DND-41 (cell line): ENCODE measurements at regions not wholly inside any gene's neighbourhood (a gene's known extent, or its start where the extent isn't known, plus 50 kb on each side); places are given as distances from the start of the nearest gene placed in this dataset.

ENCODE experiments used
- ATAC-seq: fragments of 200-7000 bp; cut with Tn5 transposase; 3 replicates; pipeline ENCODE4 v1.9.1; 2021; ENCODE audit warnings: low read depth; ENCODE audit not compliant: insufficient read depth
- DNase-seq: peaks from one replicate; pipeline ENCODE4 v3.0.0-alpha.2; 2020
- H2AFZ ChIP-seq: 2 replicates; pipeline ENCODE4 v1.6.0; 2012; ENCODE audit warnings: low read depth, low read length
- H3K27ac ChIP-seq: 2 replicates; pipeline ENCODE4 v1.5.1; 2012; ENCODE audit warnings: low read length, inconsistent platforms
- H3K27me3 ChIP-seq: fragments of 200-600 bp; sonication (generic); 2 replicates; pipeline ENCODE4 v1.6.0; 2012; ENCODE audit warnings: low read length, mild to moderate bottlenecking, inconsistent platforms; ENCODE audit not compliant: insufficient read depth, poor library complexity
- H3K36me3 ChIP-seq: 2 replicates; pipeline ENCODE4 v1.5.1; 2012; ENCODE audit warnings: low read length, inconsistent platforms; ENCODE audit not compliant: insufficient read depth
- H3K4me1 ChIP-seq: 2 replicates; pipeline ENCODE4 v1.5.1; 2012; ENCODE audit warnings: mild to moderate bottlenecking, low read length; ENCODE audit not compliant: insufficient read depth
- H3K4me2 ChIP-seq: 2 replicates; pipeline ENCODE4 v1.6.0; 2012; ENCODE audit warnings: mild to moderate bottlenecking, moderate library complexity, low read length, inconsistent platforms; ENCODE audit not compliant: insufficient read depth
- H3K4me3 ChIP-seq, 2 experiments: fragments of 200-600 bp in 1 of 2; shearing (Covaris generic) in 1 of 2; 2 replicates each; pipeline ENCODE4 v1.5.1; 2012 to 2016; ENCODE audit warnings: inconsistent platforms in 2 of 2, low read length in 2 of 2, mild to moderate bottlenecking in 2 of 2, low read depth in 1 of 2, moderate library complexity in 1 of 2
- H3K79me2 ChIP-seq: 2 replicates; pipeline ENCODE4 v1.6.0; 2012; ENCODE audit warnings: low read length, inconsistent platforms; ENCODE audit not compliant: insufficient read depth
- H3K9ac ChIP-seq: 2 replicates; pipeline ENCODE4 v1.6.0; 2012; ENCODE audit warnings: low read depth, mild to moderate bottlenecking, inconsistent platforms, low read length, moderate library complexity
- H3K9me3 ChIP-seq: 2 replicates; pipeline ENCODE4 v1.5.1; 2012; ENCODE audit warnings: low read length, moderate library complexity, mild to moderate bottlenecking, inconsistent platforms; ENCODE audit not compliant: insufficient read depth, severe bottlenecking
- H4K20me1 ChIP-seq: 2 replicates; pipeline ENCODE4 v1.6.0; 2012; ENCODE audit warnings: low read length; ENCODE audit not compliant: insufficient read depth
- EZH2 ChIP-seq: IDR thresholded peaks from 3 replicates; pipeline ENCODE4 v1.6.1; 2012; ENCODE audit warnings: borderline replicate concordance, low read depth, mild to moderate bottlenecking, moderate library complexity, low read length, inconsistent platforms; ENCODE audit not compliant: severe bottlenecking
- TF ChIP-seq, protein P1 (sequence below): IDR thresholded peaks from 2 replicates; pipeline ENCODE4 v1.5.1; 2012; ENCODE audit warnings: borderline replicate concordance, low read length, moderate library complexity, mild to moderate bottlenecking; ENCODE audit not compliant: poor library complexity, severe bottlenecking; ENCODE audit errors: extremely low read depth

- no peaks in the 10 kb centered on the region; the same call in 1 of the 2 replicates for H4K20me1 ChIP-seq
- no peaks in the 10 kb centered on the region for H3K9me3 ChIP-seq
- H3K9ac ChIP-seq, result no peak overlapping the region
- H3K79me2 ChIP-seq, result no peaks in the 10 kb centered on the region
- no peak for ATAC-seq
- no peak overlapping the region for H2AFZ ChIP-seq
- no peak overlapping the region for H3K27ac ChIP-seq
- H3K4me1 ChIP-seq, result no peaks in the 10 kb centered on the region
- no peak for DNase-seq
- no peak overlapping the region for H3K4me3 ChIP-seq
- no peaks in the 10 kb centered on the region for H3K27me3 ChIP-seq
- H3K4me2 ChIP-seq, result no peak overlapping the region
- H3K36me3 ChIP-seq, result no peaks in the 10 kb centered on the region
- no peak for TF ChIP-seq EZH2
- TF ChIP-seq, protein P1, sequence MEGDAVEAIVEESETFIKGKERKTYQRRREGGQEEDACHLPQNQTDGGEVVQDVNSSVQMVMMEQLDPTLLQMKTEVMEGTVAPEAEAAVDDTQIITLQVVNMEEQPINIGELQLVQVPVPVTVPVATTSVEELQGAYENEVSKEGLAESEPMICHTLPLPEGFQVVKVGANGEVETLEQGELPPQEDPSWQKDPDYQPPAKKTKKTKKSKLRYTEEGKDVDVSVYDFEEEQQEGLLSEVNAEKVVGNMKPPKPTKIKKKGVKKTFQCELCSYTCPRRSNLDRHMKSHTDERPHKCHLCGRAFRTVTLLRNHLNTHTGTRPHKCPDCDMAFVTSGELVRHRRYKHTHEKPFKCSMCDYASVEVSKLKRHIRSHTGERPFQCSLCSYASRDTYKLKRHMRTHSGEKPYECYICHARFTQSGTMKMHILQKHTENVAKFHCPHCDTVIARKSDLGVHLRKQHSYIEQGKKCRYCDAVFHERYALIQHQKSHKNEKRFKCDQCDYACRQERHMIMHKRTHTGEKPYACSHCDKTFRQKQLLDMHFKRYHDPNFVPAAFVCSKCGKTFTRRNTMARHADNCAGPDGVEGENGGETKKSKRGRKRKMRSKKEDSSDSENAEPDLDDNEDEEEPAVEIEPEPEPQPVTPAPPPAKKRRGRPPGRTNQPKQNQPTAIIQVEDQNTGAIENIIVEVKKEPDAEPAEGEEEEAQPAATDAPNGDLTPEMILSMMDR, result no peak
Measured at GRCh38 chr21:43303275-43304178, 123.4 kb downstream of the SIK1 start.

- H2AFZ ChIP-seq, result no peak overlapping the region
- ATAC-seq, result no peak
Measured at GRCh38 chr21:43302769-43303168, 124.2 kb downstream of the SIK1 start.

DNA sequence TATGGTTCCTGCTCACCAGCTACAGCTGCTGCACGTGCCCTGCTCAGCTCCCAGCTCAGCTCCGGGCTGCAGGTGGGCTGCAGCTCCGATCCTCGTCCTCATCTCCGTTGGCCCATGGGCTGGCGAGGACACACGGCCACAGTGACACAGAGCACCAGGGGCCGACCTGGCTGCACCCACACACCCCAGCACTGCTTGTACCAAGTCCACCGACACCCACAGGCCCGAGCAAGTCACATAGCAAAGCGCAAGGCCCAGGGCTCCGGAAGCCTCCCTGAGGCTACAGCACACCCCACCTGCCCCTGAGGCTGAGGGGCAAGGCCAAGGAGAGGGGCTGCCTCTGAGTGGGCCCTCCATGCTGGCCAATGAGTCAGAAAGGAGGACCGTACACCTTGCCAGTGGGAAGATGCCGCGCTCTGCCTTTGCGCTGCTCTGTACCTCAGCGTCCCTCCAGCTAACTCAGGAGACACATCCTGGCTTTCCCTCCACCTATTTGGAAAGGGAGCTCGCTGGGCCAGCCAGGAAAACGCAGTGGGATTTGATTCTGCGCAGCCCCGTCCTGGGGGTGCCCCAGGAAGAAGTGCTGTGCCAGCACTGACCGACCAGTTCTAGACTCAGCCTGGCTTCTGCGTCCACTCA, 124.8 kb downstream of the SIK1 start:
- no peak for TF ChIP-seq EZH2
- TF ChIP-seq, protein P1, result no peak
- Histone ChIP-seq H3K27me3 (no peaks in the 10 kb centered on the region), H4K20me1 (no peaks in the 10 kb centered on the region; the same call in 1 of the 2 replicates), H3K4me2 (no peak overlapping the region), H3K4me1 (no peaks in the 10 kb centered on the region), H3K36me3 (no peaks in the 10 kb centered on the region), H3K27ac (no peak overlapping the region), H3K9me3 (no peaks in the 10 kb centered on the region), H3K9ac (no peak overlapping the region), H3K4me3 (no peak overlapping the region), H2AFZ (no peak overlapping the region), H3K79me2 (no peaks in the 10 kb centered on the region)
- ATAC-seq, result no peak
- DNase-seq, result no peak

More at GRCh38 chr21:43302769-43303168, 124.2 kb downstream of the SIK1 start:
- Histone ChIP-seq H3K27ac (no peak overlapping the region), H3K27me3 (no peaks in the 10 kb centered on the region), H3K9me3 (no peaks in the 10 kb centered on the region), H3K36me3 (no peaks in the 10 kb centered on the region), H4K20me1 (no peaks in the 10 kb centered on the region; the same call in 1 of the 2 replicates), H3K4me1 (no peaks in the 10 kb centered on the region), H3K4me2 (no peak overlapping the region), H3K79me2 (no peaks in the 10 kb centered on the region), H3K9ac (no peak overlapping the region), H3K4me3 (no peak overlapping the region)
- no peak for TF ChIP-seq EZH2
- TF ChIP-seq, protein P1, result no peak
- DNase-seq, result no peak
